Sciatic nerve (tissue), 2 donors: ENCODE measurements at regions not wholly inside any gene's neighbourhood (a gene's known extent, or its start where the extent isn't known, plus 50 kb on each side); places are given as distances from the start of the nearest gene placed in this dataset.

Experiments used
- ATAC-seq: fragments of 200-7000 bp; cut with Tn5 transposase; one replicate; pipeline ENCODE4 v1.9.1; 2020; ENCODE audit warnings: mild to moderate bottlenecking, moderate library complexity
- DNase-seq: peaks from one replicate; pipeline ENCODE4 v3.0.0-alpha.2; 2020; ENCODE audit warnings: low spot score
- intact Hi-C: fragments of 100-400 bp; cut with DNase I; formaldehyde crosslinking; loops from one replicate; pipeline ENCODE4 v1.14.2; 2022
- donor health status: DM: no; HTN: no; CAD: no.
- donor health status: DM: no; HTN: no; CAD: no.

DNA sequence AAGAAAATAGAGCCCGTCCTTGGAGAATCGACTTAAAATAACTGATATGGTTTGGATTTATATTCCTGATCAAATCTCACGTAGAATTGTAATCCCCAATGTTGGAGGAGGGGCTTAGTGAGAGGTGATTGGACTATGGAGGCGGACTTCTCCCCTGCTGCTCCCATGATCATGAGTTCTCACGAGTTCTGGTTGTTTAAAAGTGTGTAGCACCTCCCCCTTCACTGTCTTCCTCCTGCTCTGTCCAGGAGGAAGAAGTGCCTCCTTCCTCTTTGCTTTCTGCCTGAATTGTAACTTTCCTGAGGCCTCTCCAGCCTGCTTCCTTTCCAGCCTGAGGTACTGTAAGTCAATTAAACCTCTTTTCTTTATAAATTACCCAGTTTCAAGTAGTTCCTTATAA is 529.2 kb downstream of the HAO1 start:
- intact Hi-C loops, result no loop called here
- ATAC-seq (no peak), DNase-seq (no peak)

DNA sequence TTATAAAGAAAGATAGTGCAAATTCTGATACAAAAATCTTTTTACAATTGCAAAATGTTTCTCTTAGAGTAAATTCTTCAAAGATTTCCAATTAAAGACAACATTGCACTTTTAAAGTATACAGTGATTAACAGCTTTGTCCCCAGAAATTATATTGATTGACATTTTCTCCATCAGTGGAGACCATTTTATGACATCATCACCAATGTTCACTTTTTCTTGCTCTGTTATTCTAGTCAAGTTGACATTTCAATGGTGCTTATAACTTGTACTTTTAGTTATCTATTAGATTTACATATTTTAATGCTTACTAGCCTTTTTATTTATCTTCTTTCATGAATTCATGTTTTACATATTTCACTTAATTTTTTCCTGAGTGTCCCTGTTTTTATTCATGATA is 524.8 kb downstream of the HAO1 start:
- no peak for ATAC-seq
- no peak for DNase-seq
- intact Hi-C loops, result no loop called here

DNA sequence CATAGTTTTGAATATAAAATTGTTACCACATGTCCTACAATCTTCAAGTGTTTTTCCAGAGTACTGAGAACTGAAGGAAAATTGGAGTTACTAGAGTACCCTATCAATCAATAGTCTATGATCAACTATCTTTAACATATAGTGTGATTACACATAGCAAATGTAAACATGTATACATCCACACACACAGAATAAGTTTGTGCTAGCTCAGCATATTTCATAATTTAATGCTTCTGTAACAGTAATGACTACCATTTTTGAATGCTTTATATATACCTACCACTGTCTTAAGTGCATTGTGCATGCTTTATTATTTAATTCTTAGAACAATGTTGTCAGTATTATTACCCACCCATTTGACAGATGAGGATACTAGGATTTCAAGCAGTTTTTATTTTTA is 523.9 kb downstream of the HAO1 start:
- ATAC-seq (no peak), DNase-seq (no peak)
- intact Hi-C loops, result no loop called here

DNA sequence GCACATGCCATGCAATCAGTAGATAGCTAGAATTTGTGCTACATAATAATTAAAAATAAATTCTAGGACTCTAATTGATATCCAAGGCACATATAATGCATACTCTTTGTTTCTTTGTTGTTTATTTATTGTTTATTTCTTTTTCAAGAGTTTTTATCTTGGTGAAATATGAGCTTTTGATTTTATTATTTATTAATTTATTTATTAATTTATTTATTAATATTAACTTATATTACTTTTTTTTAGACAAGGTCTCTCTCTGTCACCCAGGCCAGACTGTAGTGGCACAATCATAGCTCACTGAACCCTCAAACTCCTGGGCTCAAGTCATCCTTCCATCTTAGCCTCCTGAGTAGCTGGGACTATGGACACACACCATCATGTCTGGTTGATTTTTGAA is 519.9 kb downstream of the HAO1 start:
- no peak for ATAC-seq
- intact Hi-C loops, result no loop called here
- no peak for DNase-seq

DNA sequence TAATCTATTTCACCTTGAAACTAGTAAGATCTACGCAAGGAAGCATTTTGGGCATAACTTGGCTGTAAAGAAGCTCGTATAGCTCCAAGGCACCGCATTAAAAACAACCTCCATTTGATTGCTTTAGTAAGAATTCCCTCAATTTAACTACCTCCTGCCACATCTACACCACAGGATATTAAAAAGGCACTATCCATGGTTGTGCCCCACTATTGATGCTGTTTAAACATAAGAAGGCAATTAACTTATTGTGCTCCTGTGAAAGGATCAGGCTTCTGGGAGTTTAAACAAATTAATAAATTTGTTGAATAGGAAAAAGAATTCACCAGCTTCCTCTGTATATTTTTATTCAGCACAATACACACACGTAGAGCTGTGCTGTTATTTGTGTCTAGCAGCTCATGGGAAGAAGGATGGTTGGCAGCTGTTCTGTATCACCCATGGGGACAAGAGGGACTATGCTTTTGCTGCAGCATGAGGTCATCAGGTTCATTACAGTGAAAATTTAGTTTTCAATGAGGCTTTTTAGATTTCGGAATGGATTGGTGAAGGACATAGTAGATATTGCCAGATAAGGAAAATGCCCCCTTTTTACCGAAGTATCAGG is 513.3 kb downstream of the HAO1 start:
- ATAC-seq, result no peak
- DNase-seq, result no peak
- intact Hi-C loops, result no loop called here

DNA sequence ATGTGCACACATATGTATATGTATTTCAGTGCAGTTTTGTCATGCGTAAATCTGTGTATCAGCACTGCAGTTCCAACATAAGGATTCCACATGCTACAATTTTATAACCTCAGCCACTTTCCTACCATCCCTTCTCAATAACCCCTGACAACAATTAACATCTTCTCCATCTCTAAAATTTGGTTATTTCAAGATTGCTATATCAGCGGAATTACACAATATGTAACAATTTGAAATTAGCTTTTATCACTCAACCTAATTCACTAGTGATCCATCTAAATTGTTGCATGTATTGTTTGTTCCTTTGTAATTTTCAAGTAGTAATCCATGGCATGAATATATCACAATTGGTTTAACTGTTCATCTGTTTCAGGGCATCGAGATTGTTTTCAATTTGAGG is 511.3 kb downstream of the HAO1 start:
- intact Hi-C loops, result no loop called here
- no peak for ATAC-seq

DNA sequence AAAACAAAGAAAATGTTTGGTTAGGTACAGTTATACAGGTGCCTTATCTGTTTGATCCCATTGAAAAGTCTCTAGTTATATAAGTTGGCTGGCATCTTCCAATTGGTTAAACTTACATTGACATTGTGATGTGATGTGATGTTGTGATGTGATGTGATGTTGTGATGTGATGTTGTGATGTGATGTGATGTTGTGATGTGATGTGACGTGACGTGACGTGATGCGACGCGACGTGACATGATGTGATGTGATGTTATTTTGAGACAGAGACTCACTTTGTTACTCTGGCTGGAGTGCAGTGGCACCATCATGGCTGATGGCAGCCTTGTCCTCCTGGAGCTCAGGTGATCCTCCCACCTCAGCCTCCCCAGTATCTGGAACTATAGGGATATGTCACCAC is 507.6 kb downstream of the HAO1 start:
- DNase-seq, result no peak
- no peak for ATAC-seq
- intact Hi-C loops, result no loop called here

More for the DNA sequence above, 511.3 kb downstream of the HAO1 start:
- DNase-seq, result no peak

DNA sequence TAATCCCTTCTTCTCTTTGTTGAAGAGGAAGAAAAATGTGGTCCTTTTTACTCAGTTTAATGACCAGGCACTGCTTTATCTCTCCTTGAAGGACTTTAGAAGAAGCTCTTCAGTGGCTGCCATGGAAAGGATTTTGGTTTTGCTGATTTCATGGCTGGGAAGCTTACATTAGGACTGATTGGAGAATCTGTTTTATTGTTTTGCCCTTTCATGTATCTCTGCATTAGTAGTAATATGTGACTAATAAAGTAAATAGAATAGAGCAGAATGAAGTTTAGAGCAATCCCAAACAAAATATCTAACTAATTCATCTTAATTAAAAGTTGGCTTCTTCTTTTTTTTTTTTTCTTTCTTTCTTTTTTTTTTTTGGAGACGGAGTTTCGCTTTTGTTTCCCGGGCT is 502.9 kb downstream of the HAO1 start:
- no peak for DNase-seq
- intact Hi-C loops, result no loop called here
- no peak for ATAC-seq

DNA sequence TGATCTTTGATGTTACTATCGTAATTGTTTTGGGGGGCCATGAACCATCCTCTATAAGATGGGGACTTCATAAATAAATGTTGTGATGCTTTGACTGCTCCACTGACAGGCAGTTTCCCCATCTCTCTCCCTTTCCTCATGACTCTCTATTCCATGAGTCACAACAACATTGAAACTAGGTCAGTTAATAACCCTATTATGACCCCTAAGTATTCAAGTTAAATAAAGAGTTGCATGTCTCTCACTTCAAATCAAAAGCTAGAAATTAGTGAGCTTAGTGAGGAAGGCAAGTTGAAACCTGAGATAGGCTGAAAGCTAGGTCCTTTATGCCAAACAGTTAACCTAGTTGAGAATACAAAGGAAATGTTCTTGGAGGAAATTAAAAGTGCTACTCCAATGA is 491.0 kb downstream of the HAO1 start:
- no peak for ATAC-seq
- intact Hi-C loops, result no loop called here
- DNase-seq, result no peak

DNA sequence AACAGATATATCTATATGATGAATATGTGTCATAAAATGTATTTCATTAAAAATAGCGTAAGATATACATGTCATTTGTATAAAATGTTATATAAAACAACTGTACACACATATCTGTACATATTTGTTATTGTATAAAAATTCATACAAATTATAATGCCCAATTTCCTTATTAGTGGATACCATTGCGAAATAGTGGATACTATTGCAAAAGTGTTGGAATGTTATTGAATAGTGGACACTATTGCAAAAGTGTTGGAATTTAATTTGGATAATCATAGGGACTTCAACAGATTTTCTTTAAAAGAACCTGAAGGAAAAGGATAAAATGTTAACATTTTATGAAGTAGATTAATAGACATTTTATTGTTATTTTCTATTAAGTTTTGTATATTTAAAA is 487.4 kb downstream of the HAO1 start:
- no peak for ATAC-seq
- intact Hi-C loops, result no loop called here
- no peak for DNase-seq

DNA sequence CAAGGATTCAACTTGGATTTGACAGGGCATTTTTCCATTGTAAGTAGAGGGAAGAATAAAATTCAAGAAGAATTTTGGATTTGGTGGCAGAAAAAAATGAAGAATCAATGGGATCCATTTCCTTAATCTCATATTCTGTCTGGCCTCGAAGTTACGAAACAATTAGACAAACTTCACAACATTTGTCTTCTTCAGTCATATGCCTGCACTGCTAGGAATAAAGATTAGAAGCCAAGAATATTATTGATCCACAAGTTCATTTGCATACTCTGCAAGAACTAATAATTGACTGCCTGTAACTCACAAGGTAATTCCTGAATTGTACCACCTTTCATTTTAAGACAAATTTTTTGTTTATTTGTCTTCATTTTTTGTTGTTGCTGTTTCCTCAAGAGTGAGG is 486.2 kb downstream of the HAO1 start:
- ATAC-seq, result no peak
- DNase-seq, result no peak
- intact Hi-C loops, result no loop called here

DNA sequence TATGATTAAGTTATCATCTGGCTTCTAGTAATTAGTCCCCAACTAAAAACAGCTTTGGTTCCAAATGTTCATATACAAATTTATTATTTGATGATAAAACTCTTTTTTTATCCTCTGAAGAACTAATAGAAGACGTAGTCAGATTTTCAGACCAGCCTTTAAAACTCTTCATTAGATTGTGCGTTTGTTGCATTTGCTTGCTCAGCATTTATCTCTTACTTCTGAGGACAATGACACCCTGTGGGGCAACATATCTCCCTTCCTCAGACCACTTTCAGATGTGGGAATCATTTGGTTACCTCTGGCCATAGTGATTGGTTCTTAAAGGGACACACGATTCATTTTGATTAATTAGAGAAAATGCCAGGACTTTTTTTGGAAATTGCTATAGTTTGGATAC is 481.8 kb downstream of the HAO1 start:
- DNase-seq (no peak), ATAC-seq (no peak)
- intact Hi-C loops, result no loop called here

DNA sequence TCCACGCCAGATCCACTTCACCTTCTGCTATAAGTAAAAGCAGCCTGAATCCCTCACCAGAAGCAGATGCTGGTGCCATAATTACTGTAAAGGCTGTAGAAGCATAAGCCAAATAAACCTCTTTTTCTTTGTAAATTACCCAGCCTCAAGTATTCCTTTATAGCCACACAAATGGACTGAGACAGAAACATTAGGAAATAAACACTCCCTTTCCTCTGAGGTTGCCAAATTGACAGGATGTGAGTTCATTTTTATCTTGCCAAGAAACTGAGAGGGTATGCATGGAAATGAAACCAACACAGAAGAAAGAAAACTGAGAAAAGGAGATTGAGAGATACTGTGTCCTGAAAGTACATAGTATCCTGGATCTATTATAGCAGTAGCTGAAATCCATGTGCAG is 481.2 kb downstream of the HAO1 start:
- DNase-seq, result no peak
- ATAC-seq, result no peak
- intact Hi-C loops, result no loop called here

DNA sequence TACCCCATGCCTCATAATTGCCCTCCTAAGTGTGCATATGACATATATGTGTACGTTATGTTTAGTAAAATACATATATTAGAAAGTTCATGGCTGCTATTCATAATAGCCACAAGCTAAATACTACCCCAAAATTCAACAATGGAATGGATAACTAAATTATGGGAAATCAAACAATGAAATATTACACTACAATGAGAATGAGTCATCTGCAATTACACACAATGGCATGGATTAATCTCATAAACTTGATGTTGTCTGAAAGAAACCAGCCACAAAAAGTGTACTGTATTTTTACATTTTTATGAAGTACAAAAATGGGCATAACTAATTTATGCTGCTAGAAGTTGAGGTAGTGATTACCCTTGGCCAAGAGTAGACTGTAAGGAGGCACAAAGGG is 477.0 kb downstream of the HAO1 start:
- DNase-seq (no peak), ATAC-seq (no peak)
- intact Hi-C loops, result no loop called here

DNA sequence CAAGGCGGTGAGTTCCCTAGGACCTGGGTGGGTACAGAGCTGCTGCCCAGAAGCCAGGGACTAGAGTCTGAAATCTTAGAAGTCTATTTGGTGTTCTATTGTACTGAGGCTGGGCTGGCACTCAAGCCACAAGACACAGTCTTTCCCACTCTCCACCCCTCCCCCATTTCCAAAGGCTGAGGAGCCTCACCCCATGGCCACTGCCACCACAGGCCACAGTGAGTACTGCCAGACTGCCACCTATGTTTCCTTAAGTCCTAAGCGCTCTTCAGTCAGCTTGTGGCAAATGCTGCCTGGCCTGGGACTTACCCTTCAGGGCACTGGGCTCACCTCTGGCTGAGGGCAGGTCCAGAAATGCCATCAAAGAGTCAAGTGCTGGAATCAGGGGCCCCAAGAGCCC is 469.3 kb downstream of the HAO1 start:
- ATAC-seq (no peak), DNase-seq (no peak)
- intact Hi-C loops, result no loop called here

DNA sequence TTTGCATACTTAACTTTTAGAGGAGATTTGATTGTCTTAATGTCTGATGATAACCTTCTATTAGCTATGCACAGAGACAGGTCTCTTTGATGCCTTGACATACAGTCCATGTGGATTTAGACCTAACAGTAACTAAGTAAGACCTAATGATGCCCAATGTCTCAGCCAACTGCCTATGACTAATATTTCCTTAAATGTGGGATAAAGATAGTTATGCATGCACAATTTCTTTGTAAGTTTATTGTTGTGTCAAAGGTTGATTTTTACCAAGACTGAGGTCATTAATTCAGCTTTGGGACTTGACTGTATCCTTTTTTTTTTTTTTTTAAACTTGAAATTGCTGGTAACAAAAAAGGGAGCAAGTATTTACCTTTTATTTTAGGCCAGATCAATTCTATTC is 450.0 kb downstream of the HAO1 start:
- DNase-seq, result no peak
- intact Hi-C loops, result no loop called here
- ATAC-seq, result no peak

DNA sequence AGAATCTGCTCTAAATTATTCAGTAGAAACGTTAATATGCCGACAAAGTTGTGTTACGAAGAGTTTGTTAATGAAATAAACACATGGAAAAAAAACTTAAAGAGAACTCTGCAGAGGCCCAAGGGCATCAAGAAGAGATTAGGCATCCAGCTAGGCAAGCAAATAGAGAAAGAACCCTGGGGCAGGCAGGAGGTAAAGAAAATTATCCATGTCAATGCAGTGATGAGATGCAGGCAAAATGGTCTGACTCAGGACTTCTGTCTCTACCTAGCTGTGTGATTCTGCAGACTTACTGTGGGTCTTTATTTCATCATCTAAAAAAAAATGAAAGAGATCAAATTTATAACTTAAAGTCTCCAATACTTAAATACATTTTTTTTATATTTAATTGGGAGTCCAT is 448.0 kb downstream of the HAO1 start:
- no peak for DNase-seq
- no peak for ATAC-seq
- intact Hi-C loops, result no loop called here

DNA sequence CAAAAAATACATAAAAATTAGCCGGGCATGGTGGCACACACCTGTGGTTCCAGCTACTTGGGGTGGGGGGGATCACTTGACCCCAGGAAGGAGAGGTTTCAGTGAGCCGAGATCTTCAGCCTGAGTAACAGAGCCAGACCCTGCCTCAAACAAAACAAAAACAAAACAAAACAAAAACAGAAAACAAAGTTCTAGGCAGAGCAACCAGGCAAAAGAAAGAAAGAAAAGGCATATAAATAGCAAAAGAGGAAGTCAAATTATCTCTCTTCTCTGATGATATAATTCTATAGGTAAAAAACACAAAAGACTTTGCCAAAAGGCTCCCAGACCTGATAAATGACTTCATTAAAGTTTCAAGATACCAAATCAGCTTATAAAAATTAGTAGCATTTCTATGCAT is 446.9 kb downstream of the HAO1 start:
- DNase-seq, result no peak
- ATAC-seq, result no peak
- intact Hi-C loops, result no loop called here

DNA sequence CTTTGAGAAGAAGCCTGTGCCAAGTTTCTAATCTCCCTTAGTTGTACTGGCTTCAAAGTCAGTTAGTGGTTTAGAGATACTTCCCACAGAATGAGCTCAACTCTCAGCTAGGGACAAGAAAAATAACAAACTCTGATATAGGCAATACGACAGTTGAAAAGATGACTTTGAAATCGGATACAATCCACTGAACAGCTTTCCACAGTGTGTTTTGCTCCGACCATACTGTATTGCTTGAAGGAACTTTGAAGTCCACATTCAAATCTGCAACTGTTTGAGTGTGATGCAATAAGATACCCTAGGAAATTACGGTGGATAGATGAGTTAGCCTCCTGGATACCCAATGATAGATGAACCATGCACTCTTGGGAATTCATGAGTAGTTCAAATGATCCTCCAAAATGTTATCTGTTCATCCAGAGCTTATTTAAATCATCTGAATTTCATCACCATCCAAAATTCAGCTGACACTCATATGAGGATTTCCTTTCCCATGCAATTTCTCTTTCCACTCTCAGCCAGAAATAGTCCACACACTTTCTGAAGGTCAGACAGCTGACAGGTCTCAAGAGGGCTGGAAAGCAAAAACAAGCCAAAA is 443.8 kb downstream of the HAO1 start:
- intact Hi-C loops, result no loop called here
- ATAC-seq, result peak; percentile 20

DNA sequence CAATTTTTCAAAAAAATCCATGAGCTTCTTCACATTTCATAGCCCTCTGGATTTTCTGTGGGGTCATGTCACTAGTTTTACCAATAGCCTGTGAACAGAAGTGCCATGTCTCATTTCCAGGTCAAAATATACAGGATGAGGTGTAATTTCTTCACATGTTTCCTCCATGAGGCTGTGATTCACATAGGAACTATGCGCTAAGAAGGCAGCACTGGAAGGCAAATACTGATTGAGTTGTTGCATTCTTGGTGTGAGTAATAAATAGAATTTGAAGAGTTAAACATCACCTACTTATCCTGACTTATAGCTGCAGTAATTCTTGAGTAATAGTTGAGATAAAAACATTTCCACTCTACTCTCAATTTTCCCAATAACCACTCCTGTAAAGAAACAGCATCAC is 442.3 kb downstream of the HAO1 start:
- ATAC-seq, result no peak
- intact Hi-C loops, result no loop called here
- DNase-seq, result no peak

More for the DNA sequence above, 443.8 kb downstream of the HAO1 start:
- DNase-seq, result no peak

DNA sequence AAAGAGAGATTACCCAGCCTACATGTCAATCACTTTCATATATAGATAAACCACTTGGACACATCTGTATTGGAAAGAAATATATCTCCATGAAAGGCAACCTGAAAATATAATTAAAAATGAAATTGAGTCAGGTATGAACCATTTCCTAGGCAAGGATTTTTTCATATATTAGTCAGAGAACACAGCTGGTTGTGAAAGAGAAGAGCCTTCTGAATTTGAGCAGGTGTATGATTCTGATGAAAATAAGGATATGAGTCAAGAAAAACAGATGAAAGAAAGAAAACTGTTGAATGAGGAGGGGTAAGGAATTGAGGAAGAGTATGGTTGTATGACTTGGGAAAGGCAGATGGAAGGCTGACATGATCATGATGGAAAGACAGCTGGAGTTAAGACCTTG is 441.1 kb downstream of the HAO1 start:
- intact Hi-C loops, result no loop called here
- no peak for DNase-seq

More for the DNA sequence above, 441.1 kb downstream of the HAO1 start:
- ATAC-seq, result no peak
